Rectal smooth muscle tissue (tissue), 1 donor: ENCODE measurements at regions not wholly inside any gene's neighbourhood (a gene's known extent, or its start where the extent isn't known, plus 50 kb on each side); places are given as distances from the start of the nearest gene placed in this dataset.

Experiments
- H3K27ac ChIP-seq: one replicate; pipeline ENCODE4 v1.7.0; 2013; ENCODE audit warnings: low read depth, low read length, inconsistent platforms
- H3K27me3 ChIP-seq: one replicate; pipeline ENCODE4 v1.7.0; 2013; ENCODE audit warnings: low read length; ENCODE audit not compliant: control insufficient read depth, insufficient read depth
- H3K36me3 ChIP-seq: one replicate; pipeline ENCODE4 v1.7.0; 2013; ENCODE audit warnings: low read length; ENCODE audit not compliant: control insufficient read depth, insufficient read depth
- H3K4me1 ChIP-seq: one replicate; pipeline ENCODE4 v1.7.0; 2013; ENCODE audit warnings: low read length; ENCODE audit not compliant: control insufficient read depth, insufficient read depth
- H3K4me3 ChIP-seq: one replicate; pipeline ENCODE4 v1.7.0; 2013; ENCODE audit warnings: low read length
- H3K9ac ChIP-seq: one replicate; pipeline ENCODE4 v1.7.0; 2013; ENCODE audit warnings: low read length

DNA sequence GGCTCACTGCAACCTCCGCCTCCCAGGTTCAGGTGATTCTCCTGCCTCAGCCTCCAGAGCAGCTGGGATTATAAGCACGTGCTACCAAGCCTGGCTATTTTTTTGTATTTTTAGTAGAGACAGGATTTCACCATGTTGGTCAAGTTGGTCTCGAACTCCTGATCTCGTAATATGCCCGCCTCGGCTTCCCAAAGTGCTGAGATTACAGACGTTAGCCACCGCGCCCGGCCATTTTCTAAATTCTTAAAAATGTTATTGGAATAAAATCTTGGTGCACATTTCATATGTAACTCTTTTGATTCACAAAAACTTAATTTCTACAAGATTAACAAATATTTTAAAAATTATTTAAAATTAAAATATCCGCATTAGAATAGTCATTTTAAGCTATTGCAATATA is 1480.3 kb upstream of the SPRY2 start:
- Histone ChIP-seq H3K4me3 (no peak overlapping the region), H3K27ac (no peak overlapping the region), H3K9ac (no peak overlapping the region), H3K36me3 (no peaks in the 10 kb centered on the region), H3K27me3 (no peaks in the 10 kb centered on the region), H3K4me1 (no peaks in the 10 kb centered on the region)

DNA sequence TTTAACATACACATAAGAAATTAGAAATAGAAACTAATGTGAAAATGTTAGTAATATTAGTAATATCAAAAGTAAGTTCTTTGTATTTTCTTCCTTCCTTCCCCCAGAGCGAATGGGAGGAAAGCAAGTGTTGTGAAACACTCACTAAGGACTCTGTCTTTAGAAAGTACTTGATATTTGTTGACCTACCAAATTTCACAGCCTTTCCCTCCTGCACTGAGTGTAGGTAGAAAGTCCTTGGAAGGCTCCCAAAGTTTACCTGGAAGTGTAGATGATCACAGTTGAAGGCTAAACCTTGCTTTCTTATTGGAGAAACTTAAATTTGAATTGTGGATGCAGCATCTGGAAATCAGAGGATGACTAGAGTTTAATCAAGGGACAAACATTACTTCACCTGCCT is 1459.5 kb upstream of the SPRY2 start:
- no peaks in the 10 kb centered on the region for H3K27me3 ChIP-seq
- H3K4me1 ChIP-seq = no peaks in the 10 kb centered on the region
- no peak overlapping the region for H3K9ac ChIP-seq
- no peak overlapping the region for H3K4me3 ChIP-seq
- no peak overlapping the region for H3K27ac ChIP-seq
- H3K36me3 ChIP-seq = no peaks in the 10 kb centered on the region

DNA sequence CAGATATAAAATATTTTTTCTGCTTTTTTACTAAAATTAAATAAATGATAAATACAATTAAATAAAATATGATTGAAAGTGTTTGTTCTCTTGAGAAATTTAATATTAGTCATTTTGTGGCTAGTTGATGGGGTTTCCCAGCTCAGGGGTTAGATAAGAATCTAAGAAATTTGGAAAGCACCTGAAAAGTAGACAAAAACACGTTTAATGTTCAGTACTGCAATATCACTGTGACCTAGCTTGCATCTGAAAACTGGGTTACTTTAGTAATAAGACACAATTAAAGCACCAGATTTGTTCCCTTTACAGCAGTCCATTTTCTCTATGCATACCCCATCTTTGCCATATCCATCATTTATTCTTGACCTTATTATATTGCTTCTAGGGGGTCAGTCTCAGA is 1454.8 kb upstream of the SPRY2 start:
- Histone ChIP-seq H3K36me3 (no peaks in the 10 kb centered on the region), H3K4me1 (no peaks in the 10 kb centered on the region), H3K27me3 (no peaks in the 10 kb centered on the region), H3K27ac (no peak overlapping the region), H3K9ac (no peak overlapping the region), H3K4me3 (no peak overlapping the region)

DNA sequence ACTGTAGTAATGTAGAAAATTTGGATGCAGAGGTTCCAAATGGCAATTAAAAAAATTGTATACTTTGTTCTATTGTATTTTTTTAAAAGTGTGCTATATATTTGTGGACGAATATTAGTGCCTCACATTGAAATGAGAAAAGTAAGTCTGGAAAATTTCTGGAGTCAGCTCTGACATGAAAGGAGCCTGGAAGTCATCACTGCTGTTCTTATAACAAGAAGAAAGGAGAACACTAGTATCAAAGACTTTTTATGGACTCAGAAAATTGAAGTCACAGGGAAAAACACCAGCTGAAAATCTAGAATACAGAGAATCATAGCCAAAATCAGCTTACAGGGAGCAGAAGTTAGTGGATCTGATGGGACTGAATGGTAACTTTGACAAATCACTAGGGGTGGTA is 1450.7 kb upstream of the SPRY2 start:
- no peaks in the 10 kb centered on the region for H3K4me1 ChIP-seq
- H3K27me3 ChIP-seq = no peaks in the 10 kb centered on the region
- peak overlapping the region; percentile 16 for H3K27ac ChIP-seq
- no peak overlapping the region for H3K4me3 ChIP-seq
- no peaks in the 10 kb centered on the region for H3K36me3 ChIP-seq
- no peak overlapping the region for H3K9ac ChIP-seq

DNA sequence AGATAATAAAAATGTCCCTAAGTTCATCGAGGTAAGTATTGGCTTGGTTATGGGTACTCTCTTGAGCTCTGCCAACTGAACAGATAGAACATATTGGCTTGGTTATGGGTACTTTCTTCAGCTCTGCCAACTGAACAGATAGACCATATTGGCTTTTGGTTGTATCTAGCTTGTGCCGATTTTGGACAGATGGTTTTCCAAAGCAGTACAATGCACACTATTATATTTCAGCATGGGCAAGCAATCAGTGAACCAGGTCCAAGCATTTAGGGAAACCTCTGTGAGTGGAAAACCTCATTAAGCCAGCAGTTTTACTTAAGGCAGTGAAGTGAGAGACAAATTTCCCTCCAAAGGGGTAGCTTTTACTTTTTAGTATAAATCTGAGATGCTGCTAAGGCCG is 1440.5 kb upstream of the SPRY2 start:
- H3K27ac ChIP-seq = no peak overlapping the region
- H3K4me1 ChIP-seq = no peaks in the 10 kb centered on the region
- H3K9ac ChIP-seq = no peak overlapping the region
- H3K27me3 ChIP-seq = no peaks in the 10 kb centered on the region
- no peaks in the 10 kb centered on the region for H3K36me3 ChIP-seq
- no peak overlapping the region for H3K4me3 ChIP-seq

DNA sequence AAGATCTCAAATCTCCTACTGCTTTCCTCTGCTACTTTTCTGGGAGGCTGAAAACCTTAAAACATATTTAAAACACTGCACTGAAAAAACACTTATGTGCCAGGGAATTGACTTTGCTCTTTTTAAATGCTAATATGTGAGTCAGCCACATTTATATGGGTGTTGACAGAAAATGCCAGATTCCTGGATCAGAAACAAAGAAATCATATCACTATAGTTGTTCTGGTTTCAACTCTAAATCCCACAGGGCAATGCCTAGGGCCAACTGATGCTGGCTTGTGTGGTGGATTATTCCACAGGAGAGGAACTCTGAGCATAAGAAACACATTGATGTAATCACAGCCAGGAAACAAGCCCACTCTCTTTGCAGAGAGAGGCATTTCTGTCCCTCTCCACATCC is 1439.0 kb upstream of the SPRY2 start:
- H3K9ac ChIP-seq = no peak overlapping the region
- H3K27me3 ChIP-seq = no peaks in the 10 kb centered on the region
- H3K4me3 ChIP-seq = no peak overlapping the region
- no peaks in the 10 kb centered on the region for H3K36me3 ChIP-seq
- H3K4me1 ChIP-seq = no peaks in the 10 kb centered on the region
- H3K27ac ChIP-seq = no peak overlapping the region

DNA sequence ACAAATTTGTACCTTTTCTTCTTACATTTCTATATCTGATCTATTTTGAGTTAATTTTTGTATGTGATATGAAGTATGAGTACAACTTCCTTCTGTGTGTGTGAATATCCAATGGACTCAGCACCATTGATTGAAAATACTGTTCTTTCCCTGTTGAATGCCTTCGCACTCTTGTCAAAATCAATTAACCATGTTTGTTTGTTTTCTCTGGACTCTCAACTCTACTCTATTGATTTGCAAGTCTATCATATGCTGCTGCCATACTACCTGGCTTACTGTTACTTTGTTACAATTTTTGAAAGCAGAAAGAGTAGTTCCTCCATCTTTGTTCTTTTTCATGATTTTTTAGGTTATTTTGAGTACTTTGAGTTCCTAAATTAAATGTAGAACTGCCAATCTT is 1437.4 kb upstream of the SPRY2 start:
- H3K4me3 ChIP-seq = no peak overlapping the region
- no peak overlapping the region for H3K27ac ChIP-seq
- no peaks in the 10 kb centered on the region for H3K36me3 ChIP-seq
- no peaks in the 10 kb centered on the region for H3K27me3 ChIP-seq
- H3K9ac ChIP-seq = no peak overlapping the region
- H3K4me1 ChIP-seq = no peaks in the 10 kb centered on the region

DNA sequence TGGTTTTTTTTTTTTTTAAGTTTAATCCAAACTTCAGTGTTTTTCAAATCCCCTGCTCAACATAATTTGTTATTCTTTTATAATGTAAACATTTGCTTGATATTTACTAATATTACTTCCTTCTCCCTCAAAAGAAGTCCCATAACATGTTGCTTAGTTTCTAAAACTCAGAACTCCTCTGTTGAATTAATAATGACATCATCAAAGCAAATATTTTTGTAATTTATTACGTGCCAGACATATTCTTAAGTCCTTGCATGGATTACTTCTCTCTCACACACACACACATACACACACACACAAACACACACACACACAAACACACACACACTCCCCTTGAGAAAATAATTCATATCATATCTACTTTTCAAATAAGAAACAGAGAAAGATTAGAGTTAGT is 1432.3 kb upstream of the SPRY2 start:
- Histone ChIP-seq H3K9ac (no peak overlapping the region), H3K27ac (no peak overlapping the region), H3K4me1 (no peaks in the 10 kb centered on the region)

DNA sequence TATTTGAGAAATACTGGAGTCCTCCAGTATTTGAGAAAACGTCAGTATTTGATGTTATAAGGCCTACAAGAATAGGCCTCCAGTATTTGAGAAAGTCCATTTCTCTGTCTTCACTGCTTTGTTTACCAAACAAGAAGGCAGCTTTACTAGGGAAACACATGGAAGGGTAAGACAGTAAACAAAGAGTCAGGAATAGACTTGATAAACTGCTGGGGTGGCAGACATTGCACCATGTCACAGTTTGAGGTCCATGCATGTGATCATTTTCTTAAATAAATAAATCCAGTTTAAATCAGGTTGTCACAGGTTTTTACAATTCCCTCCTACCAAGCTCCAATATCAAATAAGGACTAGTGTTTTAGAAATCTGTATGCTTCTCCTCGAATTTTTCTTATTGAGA is 1431.0 kb upstream of the SPRY2 start:
- Histone ChIP-seq H3K27me3 (no peaks in the 10 kb centered on the region), H3K27ac (no peak overlapping the region), H3K36me3 (no peaks in the 10 kb centered on the region), H3K4me1 (no peaks in the 10 kb centered on the region), H3K9ac (no peak overlapping the region), H3K4me3 (no peak overlapping the region)

More for the DNA sequence above, 1432.3 kb upstream of the SPRY2 start:
- H3K4me3 ChIP-seq = no peak overlapping the region
- no peaks in the 10 kb centered on the region for H3K27me3 ChIP-seq
- no peaks in the 10 kb centered on the region for H3K36me3 ChIP-seq

- Histone ChIP-seq H3K27ac (no peak overlapping the region), H3K4me1 (no peaks in the 10 kb centered on the region), H3K36me3 (no peaks in the 10 kb centered on the region), H3K27me3 (no peaks in the 10 kb centered on the region), H3K9ac (no peak overlapping the region), H3K4me3 (no peak overlapping the region)
Measured at GRCh38 chr13:81770868-81771505, 1430.1 kb upstream of the SPRY2 start.

DNA sequence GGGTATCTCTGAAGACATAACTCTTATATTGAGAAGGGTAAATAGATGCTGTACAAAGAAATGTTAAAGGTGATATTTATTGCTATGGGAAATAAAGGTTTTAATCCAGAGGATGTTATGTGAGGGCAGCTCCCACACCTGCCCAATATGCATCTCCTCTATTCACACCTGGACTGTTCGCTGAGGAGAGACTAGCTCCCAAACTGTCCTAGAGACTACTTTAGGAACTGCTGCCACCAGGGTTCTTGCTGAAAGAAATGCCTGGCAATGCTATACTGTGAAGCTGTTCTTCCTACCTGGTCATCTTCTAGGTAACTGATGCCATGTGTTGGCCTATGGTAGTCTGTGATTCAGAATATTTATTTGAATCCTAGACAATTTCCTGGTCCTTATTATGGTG is 1421.5 kb upstream of the SPRY2 start:
- H3K27ac ChIP-seq = no peak overlapping the region
- no peak overlapping the region for H3K9ac ChIP-seq
- H3K4me3 ChIP-seq = no peak overlapping the region
- H3K27me3 ChIP-seq = no peaks in the 10 kb centered on the region
- no peaks in the 10 kb centered on the region for H3K36me3 ChIP-seq
- H3K4me1 ChIP-seq = no peaks in the 10 kb centered on the region

- no peak overlapping the region for H3K27ac ChIP-seq
- H3K36me3 ChIP-seq = no peaks in the 10 kb centered on the region
- no peak overlapping the region for H3K9ac ChIP-seq
- no peak overlapping the region for H3K4me3 ChIP-seq
- H3K4me1 ChIP-seq = no peaks in the 10 kb centered on the region
- H3K27me3 ChIP-seq = no peaks in the 10 kb centered on the region
Measured at GRCh38 chr13:81760316-81760715, 1419.4 kb upstream of the SPRY2 start.

DNA sequence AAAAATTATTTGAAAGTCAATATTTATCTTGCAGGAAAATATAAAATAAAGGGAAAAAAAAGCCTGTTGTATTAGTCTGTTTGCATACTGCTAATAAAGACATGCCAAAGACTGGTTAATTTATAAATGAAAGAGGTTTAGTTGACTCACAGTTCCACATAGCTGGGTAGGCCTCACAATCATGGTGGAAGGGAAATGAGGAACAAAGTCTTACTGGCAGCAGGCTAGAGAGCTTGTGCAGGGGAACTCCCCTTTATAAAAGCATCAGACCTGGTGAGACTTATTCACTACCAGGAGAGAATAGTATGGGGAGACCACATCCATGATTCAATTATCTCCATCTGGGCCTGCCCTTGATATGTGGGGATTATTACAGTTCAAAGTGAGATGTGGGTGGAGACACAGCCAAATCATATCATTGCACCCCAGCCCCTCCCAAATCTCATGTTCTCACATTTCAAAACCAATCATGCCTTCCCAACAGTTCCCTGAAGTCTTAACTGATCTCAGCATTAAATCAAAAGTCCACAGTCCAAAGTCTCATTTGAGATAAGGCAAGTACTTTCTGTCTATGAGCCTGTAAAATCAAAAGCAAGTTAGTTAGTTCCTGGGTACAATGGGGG is 1416.5 kb upstream of the SPRY2 start:
- no peak overlapping the region for H3K9ac ChIP-seq
- no peak overlapping the region for H3K4me3 ChIP-seq
- no peaks in the 10 kb centered on the region for H3K36me3 ChIP-seq
- H3K27me3 ChIP-seq = no peaks in the 10 kb centered on the region
- no peaks in the 10 kb centered on the region for H3K4me1 ChIP-seq
- H3K27ac ChIP-seq = no peak overlapping the region
